Smooth muscle cell (in vitro differentiated cells): ENCODE measurements at regions not wholly inside any gene's neighbourhood (a gene's known extent, or its start where the extent isn't known, plus 50 kb on each side); places are given as distances from the start of the nearest gene placed in this dataset.
"Not testable (repeated sequence)": the region's sequence is repeated elsewhere in the genome, so short reads cannot be mapped to it uniquely, and the experiment has no call there.

Experiments
- DNase-seq: peaks from one replicate; lab custom pipeline; 2025; ENCODE audit not compliant: unreplicated experiment; lab: John Stamatoyannopoulos, UW
- H2AFZ ChIP-seq: fragments of 200-600 bp; sonication (generic); 2 replicates; pipeline ENCODE4 v1.6.0; 2016; ENCODE audit warnings: antibody characterized with exemption, low read depth, mild to moderate bottlenecking
- H3F3A ChIP-seq: fragments of 200-600 bp; sonication (generic); 2 replicates; pipeline ENCODE4 v1.6.0; 2017; ENCODE audit warnings: antibody characterized with exemption, low read depth
- H3K27ac ChIP-seq: fragments of 200-600 bp; sonication (generic); 2 replicates; pipeline ENCODE4 v1.5.1; 2016; ENCODE audit warnings: low read depth, mild to moderate bottlenecking
- H3K27me3 ChIP-seq: fragments of 200-600 bp; sonication (generic); 2 replicates; pipeline ENCODE4 v1.6.1; 2016; ENCODE audit warnings: low read depth, mild to moderate bottlenecking
- H3K36me3 ChIP-seq: fragments of 200-600 bp; sonication (generic); 2 replicates; pipeline ENCODE4 v1.5.1; 2016; ENCODE audit warnings: low read depth
- H3K4me1 ChIP-seq: fragments of 200-600 bp; sonication (generic); 2 replicates; pipeline ENCODE4 v1.5.1; 2016; ENCODE audit warnings: low read depth
- H3K4me2 ChIP-seq: fragments of 200-600 bp; sonication (generic); 2 replicates; pipeline ENCODE4 v1.6.0; 2016; ENCODE audit warnings: mild to moderate bottlenecking
- H3K4me3 ChIP-seq: fragments of 200-600 bp; sonication (generic); 2 replicates; pipeline ENCODE4 v1.5.1; 2016; ENCODE audit warnings: mild to moderate bottlenecking
- H3K79me2 ChIP-seq: fragments of 200-600 bp; sonication (generic); 2 replicates; pipeline ENCODE4 v1.6.0; 2016; ENCODE audit warnings: low read depth, mild to moderate bottlenecking
- H3K9ac ChIP-seq: fragments of 200-600 bp; sonication (generic); 2 replicates; pipeline ENCODE4 v1.6.0; 2016; ENCODE audit warnings: low read depth
- H3K9me3 ChIP-seq: fragments of 200-600 bp; sonication (generic); replicated peaks from 2 replicates; pipeline ENCODE4 v1.5.1; 2016; ENCODE audit warnings: low read depth
- H4K20me1 ChIP-seq: fragments of 200-600 bp; sonication (generic); 2 replicates; pipeline ENCODE4 v1.6.0; 2016; ENCODE audit warnings: low read depth
- CTCF ChIP-seq: fragments of 200-600 bp; sonication (generic); IDR thresholded peaks from 2 replicates; pipeline ENCODE4 v1.5.1; 2017; ENCODE audit warnings: borderline replicate concordance, mild to moderate bottlenecking, antibody characterized with exemption; ENCODE audit not compliant: insufficient read depth, poor library complexity, severe bottlenecking
- WGBS: methylation state at CpG from one replicate; pipeline ENCODE4 v1.1.7; 2016; ENCODE audit warnings: low lambda C conversion rate; 5-methylcytosine and 5-hydroxymethylcytosine counted together

- H4K20me1 ChIP-seq, result no peaks in the 10 kb centered on the region
Observed at GRCh38 chr2:138081225-138082073, 117.2 kb downstream of the HNMT start.

GRCh38 chr2:138084206-138084605 lies 119.9 kb downstream of the HNMT start:
- H3K79me2 ChIP-seq, result no peaks in the 10 kb centered on the region
- peaks cover 4% of the 10 kb centered on the region for H3K4me1 ChIP-seq
- 100% methylated on average over 1 of the region's 1 CpG for WGBS
- H3F3A ChIP-seq, result no peaks in the 10 kb centered on the region
- H3K27me3 ChIP-seq, result no peaks in the 10 kb centered on the region
- peak overlapping the region; percentile 79 for H3K27ac ChIP-seq
- no peak for TF ChIP-seq CTCF
- H4K20me1 ChIP-seq, result no peaks in the 10 kb centered on the region
- no peaks in the 10 kb centered on the region for H3K9me3 ChIP-seq
- no peak overlapping the region for H3K4me3 ChIP-seq
- peak overlapping the region; percentile 12 for H3K9ac ChIP-seq
- no peak for DNase-seq
- H3K36me3 ChIP-seq, result no peaks in the 10 kb centered on the region
- H3K4me2 ChIP-seq, result peak overlapping the region; percentile 20
- no peak overlapping the region for H2AFZ ChIP-seq

More at GRCh38 chr2:138081225-138082073, 117.2 kb downstream of the HNMT start:
- H3F3A ChIP-seq, result no peaks in the 10 kb centered on the region
- 87% methylated on average over 8 of the region's 8 CpGs for WGBS
- H3K36me3 ChIP-seq, result no peaks in the 10 kb centered on the region
- no peak for DNase-seq
- no peak overlapping the region for H2AFZ ChIP-seq
- H3K27me3 ChIP-seq, result no peaks in the 10 kb centered on the region
- no peak overlapping the region for H3K27ac ChIP-seq
- no peak overlapping the region for H3K4me3 ChIP-seq
- H3K79me2 ChIP-seq, result no peaks in the 10 kb centered on the region
- peaks cover 4% of the 10 kb centered on the region for H3K4me1 ChIP-seq
- no peak overlapping the region for H3K9ac ChIP-seq
- no peak for TF ChIP-seq CTCF
- H3K9me3 ChIP-seq, result no peaks in the 10 kb centered on the region
- no peak overlapping the region for H3K4me2 ChIP-seq

- not testable (repeated sequence) for H3K9ac ChIP-seq, H4K20me1 ChIP-seq, H3K36me3 ChIP-seq, H2AFZ ChIP-seq, DNase-seq, H3K27me3 ChIP-seq, H3K9me3 ChIP-seq, H3F3A ChIP-seq, H3K79me2 ChIP-seq, H3K4me1 ChIP-seq, H3K4me3 ChIP-seq
- peak overlapping the region; percentile 59 for H3K4me2 ChIP-seq
- WGBS, result 26% methylated on average over 1 of the region's 1 CpG
- peak overlapping the region; percentile 79 for H3K27ac ChIP-seq
Observed at GRCh38 chr2:138085441-138085840, 121.2 kb downstream of the HNMT start.

GRCh38 chr2:138086576-138086975 lies 122.3 kb downstream of the HNMT start:
- Histone ChIP-seq H3K4me1 (peaks cover 4% of the 10 kb centered on the region), H2AFZ (no peak overlapping the region), H3K27ac (peak overlapping the region; percentile 79), H3K4me3 (no peak overlapping the region), H3K27me3 (no peaks in the 10 kb centered on the region), H3K4me2 (peak overlapping the region; percentile 59), H3K36me3 (no peaks in the 10 kb centered on the region), H3K9me3 (no peaks in the 10 kb centered on the region), H3F3A (no peaks in the 10 kb centered on the region), H3K9ac (no peak overlapping the region), H4K20me1 (no peaks in the 10 kb centered on the region), H3K79me2 (no peaks in the 10 kb centered on the region)
- TF ChIP-seq CTCF, result no peak
- DNase-seq, result no peak
